Activated T-cell treated with anti-CD3 and anti-CD28 coated beads, Interleukin-2, amount 50 U/mL, for 24 hours (primary cell): ENCODE measurements at regions not wholly inside any gene's neighbourhood (a gene's known extent, or its start where the extent isn't known, plus 50 kb on each side); places are given as distances from the start of the nearest gene placed in this dataset.

Experiments
- DNase-seq: peaks from one replicate; pipeline ENCODE4 v3.0.0-alpha.2; 2020
- H3K27ac Mint-ChIP-seq: 2 replicates; pipeline ENCODE4 v1.8.0; 2020; ENCODE audit warnings: mild to moderate bottlenecking, mixed read lengths
- H3K27me3 Mint-ChIP-seq: 2 replicates; pipeline ENCODE4 v1.8.0; 2020; ENCODE audit warnings: mixed read lengths
- H3K36me3 Mint-ChIP-seq: 2 replicates; pipeline ENCODE4 v1.8.0; 2020; ENCODE audit warnings: low read depth, mixed read lengths
- H3K4me1 Mint-ChIP-seq: 2 replicates; pipeline ENCODE4 v1.8.0; 2020; ENCODE audit warnings: low read depth, mixed read lengths
- H3K4me3 Mint-ChIP-seq: 2 replicates; pipeline ENCODE4 v1.8.0; 2020; ENCODE audit warnings: mild to moderate bottlenecking, moderate library complexity, mixed read lengths
- H3K9me3 Mint-ChIP-seq: 2 replicates; pipeline ENCODE4 v1.8.0; 2020; ENCODE audit warnings: mixed read lengths

- H3K27ac Mint-ChIP-seq = no peak overlapping the region
- peaks cover 2% of the 10 kb centered on the region for H3K9me3 Mint-ChIP-seq
- no peak overlapping the region for H3K4me3 Mint-ChIP-seq
- H3K4me1 Mint-ChIP-seq = no peaks in the 10 kb centered on the region
- H3K36me3 Mint-ChIP-seq = no peaks in the 10 kb centered on the region
- H3K27me3 Mint-ChIP-seq = no peaks in the 10 kb centered on the region
- DNase-seq = no peak
These were observed 54.4 kb upstream of the PROX1 start for GRCh38 chr1:213933336-213933735.

GRCh38 chr1:213934649-213935048 is 53.1 kb upstream of the PROX1 start:
- H3K27ac Mint-ChIP-seq = no peak overlapping the region
- no peaks in the 10 kb centered on the region for H3K27me3 Mint-ChIP-seq
- DNase-seq = no peak
- no peaks in the 10 kb centered on the region for H3K4me1 Mint-ChIP-seq
- H3K36me3 Mint-ChIP-seq = no peaks in the 10 kb centered on the region
- no peak overlapping the region for H3K4me3 Mint-ChIP-seq
- peaks cover 4% of the 10 kb centered on the region for H3K9me3 Mint-ChIP-seq

- Mint-ChIP-seq H3K9me3 (peaks cover 4% of the 10 kb centered on the region), H3K4me3 (no peak overlapping the region), H3K4me1 (no peaks in the 10 kb centered on the region), H3K27me3 (no peaks in the 10 kb centered on the region), H3K36me3 (no peaks in the 10 kb centered on the region), H3K27ac (no peak overlapping the region)
- DNase-seq = no peak
These were observed 51.2 kb upstream of the PROX1 start for GRCh38 chr1:213936571-213936970.
